HG02610 (cell line): ENCODE measurements at regions not wholly inside any gene's neighbourhood (a gene's known extent, or its start where the extent isn't known, plus 50 kb on each side); places are given as distances from the start of the nearest gene placed in this dataset.

Experiments used
- ATAC-seq: cut with Tn5 transposase; IDR thresholded peaks from one replicate; pipeline ENCODE4 v1.9.1; 2021; ENCODE audit warnings: mild to moderate bottlenecking, moderate library complexity; ENCODE audit not compliant: unreplicated experiment

DNA sequence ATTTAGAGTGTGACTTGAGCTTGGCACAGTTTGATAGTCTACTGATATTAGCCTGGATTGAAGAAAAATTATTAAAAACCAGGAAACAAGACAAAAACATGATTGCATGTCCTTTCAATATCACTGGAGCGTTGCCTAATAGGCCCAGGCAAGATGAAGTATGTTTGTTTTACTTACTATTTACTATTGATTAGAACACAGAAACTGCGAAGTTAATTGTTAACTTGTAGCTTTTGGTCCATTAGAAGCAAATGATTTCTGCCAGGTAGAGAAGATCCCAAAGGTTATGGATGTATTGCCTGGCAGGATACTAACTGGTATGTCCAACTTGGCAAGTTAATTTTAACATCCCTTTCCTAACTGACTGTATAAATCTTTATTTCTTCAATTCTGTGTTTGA lies 268.9 kb downstream of the ETNK1 start:
- no peak for ATAC-seq

DNA sequence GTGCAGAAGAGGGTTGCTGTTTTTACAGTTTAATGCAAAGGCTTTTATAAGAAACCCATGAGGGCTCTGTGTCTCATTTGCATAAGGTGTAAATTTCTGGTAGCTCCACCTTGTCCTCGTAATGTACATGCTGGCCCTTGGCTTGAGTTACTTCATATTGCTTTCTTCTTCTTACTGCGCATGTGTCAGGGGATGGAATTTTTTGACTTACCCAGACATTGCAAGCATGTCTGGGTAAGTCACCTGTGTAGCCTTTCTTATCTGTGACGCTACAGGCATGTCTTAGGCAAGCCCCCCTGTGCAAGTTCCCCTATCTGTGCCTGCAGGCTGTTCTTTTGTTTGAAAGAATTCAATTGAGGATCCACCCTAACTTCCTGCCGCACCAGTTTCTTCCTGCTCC lies 274.2 kb downstream of the ETNK1 start:
- no peak for ATAC-seq

DNA sequence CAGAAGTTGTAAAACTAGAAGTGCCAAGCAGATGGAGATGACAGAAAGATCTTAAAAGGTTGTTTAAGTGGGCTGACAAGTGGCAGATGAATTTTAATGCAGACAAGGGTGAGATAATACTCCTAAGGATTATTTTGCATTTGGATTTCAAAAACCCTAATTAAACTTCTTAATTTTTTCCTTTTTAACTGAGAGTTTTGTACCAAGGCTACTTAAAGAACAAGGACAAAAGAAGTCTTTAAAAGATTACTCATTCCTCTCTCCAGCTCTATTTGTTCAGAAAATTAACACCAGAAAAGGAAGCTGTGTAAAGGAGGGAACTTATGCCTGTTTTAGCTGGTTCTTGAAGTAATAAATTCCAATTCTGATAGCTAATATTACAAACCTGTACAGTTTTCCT lies 275.4 kb downstream of the ETNK1 start:
- ATAC-seq = no peak

DNA sequence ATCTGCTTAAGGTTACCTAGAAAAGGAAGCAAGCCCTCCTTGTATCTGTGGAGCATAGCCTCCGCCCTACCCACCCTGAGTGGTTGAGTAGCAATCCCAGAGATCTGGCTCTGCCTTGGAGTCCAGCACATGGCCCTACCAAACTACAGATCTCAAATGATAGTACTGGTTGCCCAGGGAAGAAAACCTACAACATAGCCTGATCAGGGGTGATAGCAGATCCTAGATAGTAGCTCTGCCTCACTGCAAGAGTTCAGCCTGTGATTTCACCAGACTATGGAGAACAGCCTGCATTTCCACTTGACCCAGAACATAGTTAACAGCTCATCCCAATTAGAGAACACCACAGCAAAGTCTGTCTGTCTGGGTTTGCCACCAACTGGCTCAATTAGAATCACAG lies 279.5 kb downstream of the ETNK1 start:
- no peak for ATAC-seq

DNA sequence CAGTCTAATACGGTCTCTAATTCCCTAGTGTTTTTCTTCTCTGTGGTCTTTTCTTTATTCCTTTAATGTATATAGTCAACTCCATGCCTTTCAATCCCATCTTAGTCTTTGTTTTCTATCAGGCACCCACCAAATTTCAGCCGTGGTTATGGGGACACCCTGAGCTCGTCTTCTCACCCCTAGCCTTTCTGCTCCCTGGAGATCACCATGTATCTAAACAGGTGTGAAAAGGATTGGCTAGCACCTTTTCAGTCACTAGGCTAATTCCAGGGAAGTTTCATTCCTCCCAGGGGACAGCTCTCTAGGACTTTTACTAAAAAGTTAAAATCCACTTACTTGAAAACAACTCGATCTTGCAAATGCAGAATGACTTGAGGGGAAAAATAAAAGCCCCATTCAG lies 291.3 kb downstream of the ETNK1 start:
- ATAC-seq = no peak

DNA sequence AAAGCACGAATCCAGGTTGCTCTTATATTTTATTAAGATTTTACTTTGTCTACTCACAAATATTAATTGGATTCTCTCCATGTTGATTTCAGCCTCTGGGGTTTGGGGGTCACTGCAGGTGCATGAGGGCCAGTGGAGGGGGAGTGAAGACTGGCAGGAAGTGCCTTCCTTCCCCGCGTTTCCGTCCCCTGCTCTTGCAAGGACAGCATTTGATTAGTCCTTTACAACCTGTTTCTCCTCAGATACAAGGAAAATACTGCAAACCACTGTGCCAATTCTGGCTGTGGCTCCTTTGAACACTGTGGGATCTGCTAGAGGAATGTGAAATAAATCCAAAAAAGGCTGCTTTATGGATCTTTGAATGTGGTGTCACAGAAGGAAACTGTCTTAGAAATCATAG lies 291.8 kb downstream of the ETNK1 start:
- no peak for ATAC-seq

DNA sequence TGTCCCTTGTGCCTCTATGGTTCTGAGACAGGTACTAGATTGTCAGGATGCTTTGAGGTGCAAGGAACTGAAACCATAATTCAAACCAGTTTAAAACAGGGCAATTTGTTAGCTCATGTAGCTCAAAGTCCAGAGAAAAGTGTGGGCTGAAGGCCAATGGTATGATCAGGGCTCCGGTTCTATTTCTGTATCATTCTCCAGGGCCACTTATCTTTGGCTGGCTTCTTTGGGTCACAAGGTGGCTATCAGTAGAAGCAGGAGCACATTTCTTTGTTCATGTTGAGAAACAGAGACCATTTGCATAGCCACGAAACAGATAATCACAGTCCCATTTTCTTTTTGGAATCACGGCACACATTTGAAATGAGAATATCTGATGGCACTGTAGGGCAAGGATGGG lies 294.9 kb downstream of the ETNK1 start:
- ATAC-seq = no peak

DNA sequence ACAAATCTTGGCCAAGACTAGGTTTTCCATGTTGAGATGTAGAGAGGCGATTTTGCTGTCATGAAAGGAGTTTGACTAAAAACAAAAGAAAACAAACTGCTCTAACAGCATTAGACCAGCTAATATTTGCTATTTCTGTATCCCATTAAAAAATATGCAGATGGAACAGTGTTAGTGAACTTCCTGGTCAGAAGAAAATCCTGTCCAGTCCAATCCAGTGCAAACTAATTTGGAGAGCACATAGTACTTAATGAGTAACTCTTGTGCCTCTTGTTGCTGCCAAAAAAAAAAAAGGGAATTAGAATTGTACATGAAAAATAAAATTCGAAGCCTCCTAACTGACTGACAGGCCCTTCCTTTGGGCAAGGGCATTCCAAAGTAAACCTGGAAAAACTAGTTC lies 298.8 kb downstream of the ETNK1 start:
- no peak for ATAC-seq

DNA sequence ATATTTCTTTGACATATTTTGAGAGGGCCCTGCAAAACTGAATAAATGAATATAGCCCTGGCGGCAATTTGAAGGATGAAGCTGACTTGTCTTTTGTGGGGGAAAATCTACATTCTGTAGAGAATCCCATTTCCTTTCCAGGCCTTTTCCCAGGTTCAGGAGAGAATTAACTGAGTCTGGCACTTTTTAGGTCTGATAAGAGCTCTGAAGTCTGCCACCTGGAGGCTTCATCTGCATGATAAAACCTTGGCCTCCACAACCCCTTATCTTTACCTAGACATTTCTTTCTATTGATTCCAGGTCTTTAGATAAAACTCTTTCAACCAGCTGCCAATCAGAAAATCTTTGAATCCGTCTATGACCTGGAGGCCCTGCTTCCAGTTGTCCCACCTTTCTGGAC lies 299.4 kb downstream of the ETNK1 start:
- no peak for ATAC-seq

DNA sequence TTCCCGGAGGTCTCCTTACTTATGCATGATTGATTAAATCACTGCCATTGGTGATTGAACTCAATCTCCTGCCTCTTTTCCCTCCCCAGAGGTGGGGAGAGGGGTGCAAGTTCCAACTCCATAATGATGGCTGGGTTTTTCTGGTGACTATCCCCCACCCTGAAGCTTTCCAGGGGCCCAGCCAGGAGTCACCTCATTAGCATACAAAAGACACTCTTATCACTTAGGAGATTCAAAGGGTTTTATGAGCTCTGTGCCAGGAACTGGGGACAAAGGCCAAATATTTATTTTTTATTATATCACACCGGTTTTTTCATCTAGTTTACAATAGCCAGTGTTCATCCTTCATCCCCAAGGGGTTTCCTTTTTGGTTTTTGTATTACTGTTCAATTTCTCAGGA lies 300.7 kb downstream of the ETNK1 start:
- ATAC-seq = no peak

DNA sequence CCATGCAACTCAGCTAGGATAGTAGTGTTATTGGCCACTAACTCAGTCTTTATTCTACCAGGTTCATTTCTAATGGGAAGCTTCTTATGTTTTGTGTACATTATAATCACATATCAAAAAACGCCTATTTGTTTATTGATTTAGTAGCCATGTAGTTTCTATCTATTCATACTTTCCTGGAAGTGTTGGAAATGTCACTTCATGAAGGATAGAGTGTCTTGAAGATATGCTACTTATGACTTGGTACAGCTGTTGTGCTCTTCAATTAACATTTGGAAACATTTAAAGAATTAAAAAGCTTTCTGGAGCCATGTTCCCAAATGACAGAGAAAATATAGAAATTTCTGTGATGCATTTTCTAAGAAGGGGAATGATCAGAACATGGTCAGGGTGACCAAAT lies 307.5 kb downstream of the ETNK1 start:
- no peak for ATAC-seq

DNA sequence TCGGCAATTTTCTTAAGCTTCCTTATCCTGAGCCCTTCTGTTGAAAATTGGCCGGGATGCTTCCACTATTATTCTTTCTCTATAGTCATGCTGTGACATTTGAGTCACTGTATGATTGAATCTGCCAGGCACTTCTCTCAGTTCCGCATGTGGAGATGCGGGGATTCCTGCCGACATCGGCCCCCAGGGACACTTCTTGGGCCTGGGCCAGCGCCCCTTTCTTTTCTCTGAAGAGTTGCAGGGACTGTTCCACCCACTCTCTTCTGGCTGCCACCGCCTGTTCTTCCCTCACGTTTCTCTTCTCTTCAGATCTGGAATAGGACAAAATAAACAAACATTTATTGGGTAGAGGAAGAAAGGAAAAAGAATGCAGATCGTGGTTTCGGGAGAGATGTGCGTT lies 310.1 kb downstream of the ETNK1 start:
- ATAC-seq = no peak

DNA sequence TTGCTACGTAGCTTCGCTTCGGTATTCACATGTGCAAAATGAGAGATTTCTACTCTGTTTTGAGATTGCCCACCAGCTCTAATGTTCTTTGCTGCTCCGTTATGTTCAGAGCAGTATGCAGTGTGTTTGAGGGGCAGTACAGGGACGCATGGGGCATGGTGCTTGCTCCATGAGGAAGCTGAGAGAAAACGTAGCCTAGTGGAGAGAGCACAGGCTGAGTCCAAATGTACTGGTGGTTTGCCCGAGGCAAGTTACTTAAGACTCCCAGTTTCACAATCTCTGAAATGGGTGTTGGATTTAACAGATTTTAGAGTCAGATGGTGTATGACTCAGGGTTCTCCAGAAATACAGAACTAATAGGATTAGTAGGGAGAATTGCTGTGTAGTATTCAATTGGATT lies 310.5 kb downstream of the ETNK1 start:
- no peak for ATAC-seq

DNA sequence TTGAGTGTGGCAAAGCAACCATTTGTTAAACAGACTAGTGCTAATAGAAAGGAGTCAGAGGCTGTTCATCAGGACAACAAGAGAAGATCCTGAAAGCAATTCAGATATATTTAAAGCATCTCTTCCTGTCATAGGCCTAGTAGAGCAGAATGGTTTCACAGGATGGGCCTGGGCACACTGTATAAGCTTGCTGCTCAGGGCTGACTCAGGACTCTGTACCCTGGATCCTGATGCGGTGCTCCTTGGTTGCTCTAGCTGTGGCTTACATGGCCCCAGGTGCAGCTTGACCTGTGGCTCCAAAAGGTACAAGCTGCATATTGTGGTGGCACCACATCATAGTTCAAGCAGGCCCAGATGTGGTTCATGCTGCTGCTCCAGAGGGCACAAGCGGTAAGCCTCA lies 313.4 kb downstream of the ETNK1 start:
- ATAC-seq = no peak

DNA sequence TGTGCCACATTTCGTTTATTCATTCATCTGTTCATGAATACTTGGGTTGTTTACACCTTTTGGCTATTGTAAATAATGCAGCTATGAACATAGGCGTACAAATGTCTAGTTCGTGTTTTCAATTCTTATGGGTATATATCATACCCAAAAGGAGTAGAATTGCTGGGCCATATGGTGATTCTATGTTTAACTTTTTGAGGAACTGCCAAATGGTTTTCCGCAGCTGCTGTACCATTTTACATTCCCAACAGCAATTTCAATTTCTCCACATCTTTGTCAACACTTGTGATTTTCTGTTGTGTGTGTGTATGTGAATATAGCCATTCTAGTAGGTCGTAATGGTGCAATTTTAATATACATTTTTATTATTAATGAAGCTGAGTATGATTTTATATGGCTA lies 326.2 kb downstream of the ETNK1 start:
- ATAC-seq = no peak

DNA sequence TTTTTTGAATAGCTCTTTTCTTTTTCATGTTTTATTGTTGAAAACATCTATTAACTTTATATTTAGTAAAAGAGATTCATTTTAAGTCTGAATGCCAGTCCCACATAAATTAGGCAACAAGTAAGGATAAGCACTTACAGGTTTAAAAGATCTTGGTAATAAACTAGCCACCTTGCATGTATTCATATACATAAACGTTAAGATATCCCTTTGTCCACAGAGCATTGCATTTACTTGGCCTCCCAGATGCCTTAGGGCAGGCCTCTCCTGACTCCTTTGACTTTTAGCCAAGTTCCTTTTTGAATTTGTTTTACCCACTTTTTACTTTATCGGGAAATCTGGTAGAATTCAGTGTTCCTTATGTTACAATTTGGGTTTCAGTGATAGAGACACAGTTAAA lies 331.7 kb downstream of the ETNK1 start:
- ATAC-seq = no peak

DNA sequence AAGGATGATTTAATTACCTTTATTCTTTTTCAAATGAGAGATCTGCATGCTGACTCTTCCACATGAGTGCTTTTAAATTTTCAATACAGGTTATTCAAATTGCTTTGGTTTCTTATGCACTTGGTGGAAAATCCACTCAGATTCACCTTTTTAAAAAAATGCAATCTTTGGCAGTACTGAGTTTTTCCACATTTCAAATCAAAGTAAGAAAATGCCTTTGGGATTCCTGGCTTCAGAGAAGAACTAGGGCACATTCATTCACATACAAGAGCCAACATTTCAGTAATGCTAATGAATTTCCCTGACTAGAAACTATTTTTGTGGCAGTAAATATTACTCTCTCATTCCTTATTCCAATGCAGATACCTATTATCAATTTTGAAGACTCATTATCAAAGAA lies 342.2 kb downstream of the ETNK1 start:
- no peak for ATAC-seq

DNA sequence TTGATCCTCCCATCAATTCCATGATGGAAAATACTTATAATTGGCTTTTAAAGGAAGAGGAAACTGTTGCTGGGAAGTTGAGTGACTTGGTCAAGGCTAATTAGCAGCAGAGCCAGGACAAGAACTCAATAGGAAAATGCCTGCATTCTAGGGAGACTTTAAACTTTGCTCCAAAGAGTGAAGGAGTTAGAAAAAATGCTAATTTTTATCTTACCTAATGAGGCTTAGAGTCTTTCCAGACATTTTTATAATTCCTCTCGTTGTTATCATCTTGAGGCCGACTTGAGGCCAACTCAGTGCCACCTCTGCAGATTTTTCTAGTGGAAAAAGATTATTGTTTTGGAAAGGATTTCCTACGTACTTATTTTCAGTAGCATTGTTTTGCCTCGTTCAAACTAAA lies 344.6 kb downstream of the ETNK1 start:
- no peak for ATAC-seq

DNA sequence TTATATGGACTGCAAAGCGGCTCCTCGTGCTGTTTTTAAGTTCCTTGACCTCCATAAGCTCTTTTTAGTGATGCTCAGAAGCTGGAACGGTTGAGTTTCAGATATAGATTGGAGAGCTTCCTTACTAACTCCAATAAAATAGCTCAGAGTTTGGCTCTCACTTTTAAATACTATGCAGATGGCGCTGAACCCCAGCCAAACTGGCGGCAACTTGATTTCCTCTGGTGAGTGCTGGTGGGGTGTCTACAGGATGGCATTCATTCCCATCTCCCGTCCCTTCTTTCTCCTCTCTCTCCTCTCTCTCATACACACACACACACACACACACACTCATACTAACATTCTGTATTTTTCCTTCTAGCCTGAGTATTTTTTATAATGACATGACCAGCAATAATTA lies 346.3 kb downstream of the ETNK1 start:
- ATAC-seq = no peak

DNA sequence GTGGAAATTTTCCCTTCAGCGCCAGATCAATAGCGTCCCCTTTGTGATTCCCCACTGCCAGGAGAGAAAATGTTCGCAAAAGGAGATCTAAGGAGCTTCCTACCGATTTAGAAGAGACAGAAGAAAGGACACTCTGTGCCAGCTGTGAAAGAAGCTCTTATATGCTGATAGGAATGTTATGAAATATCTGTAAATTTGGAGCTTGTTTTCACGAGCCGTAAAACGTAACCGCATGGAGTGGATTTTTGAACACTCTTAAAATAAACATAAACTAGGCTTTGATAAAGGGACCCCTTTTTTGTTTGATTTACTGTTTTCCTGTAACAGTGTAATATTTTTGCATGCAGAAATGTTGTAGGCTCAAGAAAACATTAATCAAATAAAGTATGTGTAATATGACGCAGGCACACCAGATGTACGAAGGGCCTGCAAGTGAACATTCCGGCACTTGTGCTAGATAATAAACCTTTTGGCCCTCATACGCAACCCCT lies 346.8 kb downstream of the ETNK1 start:
- no peak for ATAC-seq

DNA sequence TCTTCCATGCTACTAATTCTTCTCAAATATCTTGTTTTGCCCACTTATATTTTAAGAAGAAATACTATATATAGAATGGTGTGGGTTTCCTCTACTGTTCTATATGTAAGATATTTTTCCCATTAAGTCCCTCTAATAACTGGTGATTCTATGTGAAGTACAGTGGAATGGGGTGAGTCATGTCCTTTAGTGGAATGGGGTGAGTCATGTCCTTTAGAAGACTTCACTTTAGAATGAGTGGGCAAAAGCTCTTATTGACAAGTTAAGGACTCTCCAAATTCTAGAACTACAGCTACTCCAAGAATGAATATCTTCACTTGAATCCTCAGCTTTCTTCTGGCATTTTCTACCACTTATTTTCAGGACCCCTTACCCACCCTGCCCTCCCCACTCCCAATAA lies 349.9 kb downstream of the ETNK1 start:
- no peak for ATAC-seq

DNA sequence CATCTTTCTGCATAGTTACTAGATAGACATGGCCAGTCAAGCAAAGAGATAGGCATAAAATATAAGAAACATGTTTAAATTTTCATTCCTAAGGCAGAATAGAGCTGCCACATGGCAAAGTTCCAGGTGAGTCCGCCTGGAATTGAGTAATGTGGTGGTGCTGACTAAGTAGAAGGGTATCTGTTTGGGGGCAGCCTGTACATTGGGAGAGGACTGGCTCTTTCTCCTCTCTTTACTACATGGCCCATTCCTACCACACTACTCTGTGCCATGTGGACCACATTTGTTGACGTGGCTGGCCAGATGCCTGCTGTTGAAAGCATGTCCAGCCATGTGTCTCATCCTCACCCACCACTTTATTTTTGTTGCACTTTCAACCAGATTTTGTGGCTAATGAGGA lies 354.0 kb downstream of the ETNK1 start:
- no peak for ATAC-seq

DNA sequence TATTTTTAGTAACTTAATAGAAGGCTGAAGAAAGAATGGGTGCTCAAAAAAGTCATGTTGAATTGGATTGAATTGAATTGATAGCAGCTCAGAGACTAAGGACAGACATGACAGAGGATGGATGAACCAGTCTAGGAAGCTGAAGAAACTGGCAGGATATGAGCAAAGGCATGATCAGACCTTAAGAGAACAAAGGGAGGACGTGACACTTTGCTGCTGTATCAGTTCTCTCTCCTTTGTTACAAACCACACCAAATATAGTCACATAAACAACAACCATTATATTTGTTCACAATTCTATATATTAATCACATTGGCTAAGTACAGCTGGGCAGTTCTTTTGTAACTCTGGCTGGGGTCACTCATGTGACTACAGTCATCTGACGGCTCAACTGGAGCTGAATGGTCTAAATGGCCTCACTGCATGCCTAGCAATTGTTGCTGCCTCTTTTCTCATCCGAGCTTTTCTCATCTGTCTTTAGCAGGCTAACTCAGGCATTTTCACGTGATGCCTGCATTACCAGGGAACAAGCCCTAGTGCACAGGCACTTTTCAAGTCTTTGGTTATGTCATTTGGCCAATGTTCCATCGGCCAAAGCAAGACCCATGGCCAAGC lies 355.0 kb downstream of the ETNK1 start:
- no peak for ATAC-seq

DNA sequence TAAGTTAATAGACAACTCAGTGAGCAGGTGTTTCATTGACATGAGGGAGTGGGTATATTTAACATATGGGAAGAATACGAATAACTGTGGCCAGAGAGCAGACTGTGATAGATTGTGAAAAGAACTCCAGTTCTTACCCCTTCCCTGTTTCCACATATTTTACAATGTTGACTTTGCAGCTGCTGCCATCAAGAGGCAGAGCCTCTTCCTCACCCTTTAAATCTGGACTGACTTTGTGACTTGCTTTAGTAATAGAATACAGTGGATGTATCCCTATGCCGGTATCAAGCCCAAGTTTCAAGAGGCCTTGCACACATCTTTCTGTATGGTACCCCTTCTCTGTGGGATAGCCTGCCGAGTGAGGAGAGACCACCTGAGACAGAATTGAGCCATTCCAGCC lies 356.7 kb downstream of the ETNK1 start:
- no peak for ATAC-seq
